ENCODE measurements at regions not wholly inside any gene's neighbourhood (a gene's known extent, or its start where the extent isn't known, plus 50 kb on each side); places are given as distances from the start of the nearest gene placed in this dataset.

DNA sequence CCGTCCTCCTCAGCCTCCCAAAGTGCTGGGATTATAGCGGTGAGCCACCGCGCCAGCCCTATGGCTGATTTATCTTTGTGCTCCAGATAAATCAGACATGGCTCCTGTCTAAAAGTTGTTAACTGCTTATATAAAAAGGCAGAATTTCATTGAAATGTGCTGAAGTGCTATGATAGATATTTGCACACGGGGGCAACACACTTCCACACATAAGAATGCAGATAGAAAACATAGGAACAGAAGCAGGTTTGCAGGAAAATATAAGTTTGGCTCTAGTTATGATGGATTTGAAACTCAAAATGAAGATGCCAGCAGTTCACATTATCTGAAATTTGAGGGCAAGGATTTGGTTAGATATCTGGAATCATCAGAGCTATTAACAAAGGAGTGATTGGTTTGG, 163.1 kb upstream of the SLITRK2 start:
- no peak for DNase-seq

DNA sequence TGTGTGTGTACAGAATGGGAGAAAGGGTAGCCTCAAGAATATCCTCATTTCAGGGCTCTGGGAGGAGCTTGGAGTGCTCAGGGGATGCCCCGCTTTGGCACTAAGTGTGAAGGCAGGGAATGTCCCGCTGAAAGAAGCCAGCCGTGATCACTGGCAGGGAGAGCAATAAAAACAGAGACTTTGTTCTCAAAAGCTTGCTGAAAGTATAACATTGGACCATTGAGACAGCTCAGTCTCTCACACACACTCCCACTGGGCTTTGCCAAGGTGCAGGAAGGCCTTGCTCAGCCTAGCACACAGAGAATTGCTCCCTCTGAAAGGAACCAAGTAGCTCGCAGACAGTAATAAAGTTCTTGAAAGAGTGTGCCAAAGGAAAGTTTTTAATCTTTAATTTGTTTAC, 143.8 kb upstream of the SLITRK2 start:
- DNase-seq: no peak

DNA sequence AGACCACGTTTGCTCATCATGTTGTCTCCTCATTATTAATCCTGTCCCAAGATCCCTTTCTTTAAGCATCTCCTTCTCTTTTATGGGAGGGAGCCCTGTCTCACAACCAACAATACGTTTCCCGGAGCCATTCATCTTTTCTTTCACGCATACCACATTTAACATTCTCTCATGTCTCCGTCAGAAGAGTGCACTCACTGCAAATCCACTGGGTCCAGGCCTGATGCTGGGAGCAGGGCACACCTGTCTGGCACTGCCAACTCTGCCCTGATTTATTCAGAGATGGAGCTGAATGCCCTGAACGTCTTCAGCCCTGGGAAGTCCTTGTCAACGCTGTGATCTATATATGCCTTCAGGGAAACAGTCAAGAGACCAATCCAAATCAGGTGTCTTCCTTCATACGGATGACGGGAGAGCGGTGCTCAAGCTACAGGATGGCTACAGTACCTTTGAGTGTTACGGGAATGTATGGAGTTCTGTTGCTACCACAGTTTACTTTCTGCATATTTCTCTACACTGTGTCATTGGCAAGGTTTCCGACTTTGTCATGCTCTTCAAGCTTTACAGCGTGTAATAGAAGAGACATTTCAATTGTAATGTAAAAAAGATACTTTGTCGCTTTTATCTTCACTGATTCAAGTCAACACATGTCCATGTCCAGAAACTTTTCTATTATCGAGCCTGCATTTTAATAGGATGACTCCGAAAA, 140.4 kb upstream of the SLITRK2 start:
- DNase-seq: no peak

GRCh38 chrX:145682518-145683298, 134.9 kb upstream of the SLITRK2 start:
- DNase-seq: no peak

DNA sequence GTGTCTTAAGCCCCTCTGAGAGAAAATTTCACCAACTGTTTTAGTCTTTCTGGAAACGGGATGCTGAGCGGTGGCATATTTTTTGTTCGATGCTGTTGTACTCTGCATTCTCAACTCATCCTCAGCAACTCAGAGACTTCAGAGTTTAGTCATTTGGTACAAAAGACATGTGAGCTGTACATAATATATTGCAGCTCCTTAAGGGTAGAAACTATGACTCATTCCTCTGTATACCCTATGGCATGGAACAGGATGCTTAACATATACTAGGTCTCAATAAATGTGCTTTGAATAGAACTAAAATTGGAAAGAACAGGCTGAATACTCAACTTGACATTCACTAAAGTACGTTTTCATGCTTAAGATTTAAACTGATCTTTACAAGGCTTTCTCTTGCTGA, 130.5 kb upstream of the SLITRK2 start:
- DNase-seq: peak; percentile 1

- DNase-seq: no peak
Observed at GRCh38 chrX:145687707-145688106, 129.9 kb upstream of the SLITRK2 start.

DNA sequence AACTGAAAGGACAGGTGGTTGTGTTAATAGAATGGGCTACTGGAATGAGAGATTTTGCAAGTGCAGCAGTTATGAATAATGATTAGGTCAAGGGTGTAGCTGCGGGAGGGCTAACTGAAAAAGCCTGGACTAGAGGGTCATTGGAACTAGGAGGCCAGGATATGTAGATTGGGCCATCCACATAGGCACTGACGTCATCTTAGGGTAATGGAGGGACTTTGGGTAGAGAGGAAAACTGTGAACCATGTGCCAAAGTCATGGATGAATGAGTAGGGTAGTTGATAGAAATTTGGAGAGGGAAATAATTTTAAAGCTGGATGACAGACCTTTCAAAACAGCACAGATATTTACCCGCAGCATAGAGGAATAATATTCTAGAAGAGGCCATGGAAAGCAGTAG, 123.6 kb upstream of the SLITRK2 start:
- DNase-seq: no peak

DNA sequence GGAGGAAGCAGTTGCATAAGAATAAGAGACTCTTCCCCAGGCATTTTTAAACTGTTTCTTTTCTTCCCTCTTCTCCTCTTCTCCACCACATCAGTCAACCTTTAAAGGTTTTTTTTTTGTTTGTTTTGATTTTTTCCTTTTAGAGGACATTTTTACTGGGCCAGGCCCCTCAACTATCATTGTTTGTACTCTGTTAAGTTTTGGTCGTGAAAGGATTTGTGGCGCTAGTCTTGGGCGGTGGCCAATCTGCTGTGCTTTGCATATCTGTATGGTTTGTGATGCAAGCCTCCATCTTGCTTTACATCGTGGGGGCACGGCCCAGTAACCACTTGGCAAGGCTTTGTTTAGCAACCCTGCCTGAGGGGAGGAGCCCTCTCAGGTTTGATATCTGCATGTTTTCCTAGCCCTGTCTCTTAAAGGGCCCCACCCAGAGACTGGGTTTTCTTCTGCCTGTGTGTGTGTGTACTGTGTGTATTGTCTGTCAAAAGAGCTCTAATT, 101.9 kb upstream of the SLITRK2 start:
- no peak for DNase-seq

DNA sequence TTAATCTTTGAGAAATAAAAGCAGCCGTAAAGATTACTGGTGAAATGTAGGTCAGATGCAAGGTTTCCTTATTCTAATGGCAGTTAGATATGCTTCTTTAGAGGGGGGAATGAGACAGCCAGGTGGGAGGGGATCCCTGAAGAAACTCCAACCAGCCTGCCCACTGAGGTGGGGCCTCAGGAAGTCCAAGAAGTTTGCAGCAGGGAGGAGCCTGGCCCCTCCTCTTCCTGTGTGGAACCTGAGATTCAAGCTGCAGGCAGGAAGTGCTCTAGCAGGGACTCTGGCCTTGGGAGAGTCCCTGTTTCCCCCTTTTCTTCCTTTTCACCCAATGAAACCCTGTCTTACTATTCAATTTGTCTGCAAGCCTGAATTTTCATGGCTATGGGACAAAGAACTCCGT, 101.4 kb upstream of the SLITRK2 start:
- no peak for DNase-seq

DNA sequence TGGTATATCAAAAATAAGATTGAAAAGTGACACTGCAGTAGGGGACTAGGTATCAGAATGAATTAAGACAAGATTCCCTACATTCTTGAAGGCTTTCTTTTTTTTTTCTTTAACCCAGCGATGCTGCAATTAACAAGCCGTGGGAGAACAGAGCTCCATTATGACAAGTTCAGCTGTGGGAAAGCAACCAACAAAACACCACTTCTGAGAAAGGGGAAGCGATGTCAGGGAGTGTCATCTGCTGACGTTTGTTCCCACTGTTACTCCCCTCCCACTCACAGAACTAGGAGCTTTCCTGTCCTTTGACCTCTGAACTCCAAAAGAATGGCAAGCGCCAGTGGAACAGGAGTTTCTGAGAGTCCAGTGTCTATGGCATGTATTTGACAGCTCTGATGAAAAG, 90.2 kb upstream of the SLITRK2 start:
- no peak for DNase-seq

- DNase-seq: no peak
Observed at GRCh38 chrX:145729635-145730034, 88.0 kb upstream of the SLITRK2 start.

- no peak for DNase-seq
Observed at GRCh38 chrX:145735036-145735435, 82.6 kb upstream of the SLITRK2 start.

DNA sequence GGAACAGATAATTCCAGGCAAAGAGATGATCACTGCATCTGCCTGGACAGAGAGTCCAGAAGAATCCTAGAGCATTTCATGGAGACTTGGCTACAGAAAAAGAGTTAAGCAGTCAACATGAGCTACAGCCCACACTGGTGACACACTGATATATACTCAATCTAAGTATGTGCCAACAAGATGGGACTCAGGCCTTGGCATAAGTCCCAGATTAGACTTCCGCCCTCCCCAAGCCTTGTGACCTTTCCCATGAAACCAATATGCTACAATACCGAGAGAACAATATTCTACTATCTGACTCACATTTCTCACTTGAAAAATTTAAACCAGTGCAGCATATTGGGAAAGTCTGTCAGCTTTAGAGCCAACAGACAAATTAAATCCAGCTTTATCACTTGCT, 65.7 kb upstream of the SLITRK2 start:
- DNase-seq: no peak
